ENCODE measurements at regions not wholly inside any gene's neighbourhood (a gene's known extent, or its start where the extent isn't known, plus 50 kb on each side); places are given as distances from the start of the nearest gene placed in this dataset.
A peak's percentile ranks its signal among the peaks of the same experiment; 100 is the strongest.

DNA sequence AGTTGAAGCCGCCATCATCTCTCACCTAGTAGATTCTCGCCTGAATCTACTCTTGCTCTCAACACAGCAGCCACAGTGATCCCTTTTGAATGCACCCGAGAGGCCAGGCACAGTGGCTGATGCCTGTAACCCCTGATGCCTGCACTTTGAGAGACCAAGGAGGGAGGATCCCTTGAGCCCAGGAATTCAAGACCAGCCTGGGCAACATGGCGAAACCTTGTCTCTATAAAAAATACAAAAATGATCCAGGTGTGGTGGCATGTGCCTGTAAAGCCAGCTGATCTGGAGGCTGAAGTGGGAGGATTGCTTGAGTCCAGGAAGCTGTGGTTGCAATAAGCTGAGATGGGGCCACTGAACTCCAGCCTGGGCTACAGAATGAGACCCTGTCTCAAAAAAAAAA lies 60.3 kb upstream of the EML4 start:
- no peak for TF ChIP-seq CTCF (IDR thresholded peaks at IDR 0.05)
- FAIRE-seq = no peak
- Histone ChIP-seq H3K27me3 (no peaks in the 10 kb centered on the region), H3K4me1 (no peaks in the 10 kb centered on the region), H3K27ac (no peak overlapping the region), H3K4me3 (no peak overlapping the region), H3K9me3 (no peaks in the 10 kb centered on the region), H3K36me3 (no peaks in the 10 kb centered on the region)
- WGBS, 2 donors = 94 to 96% methylated on average over 4 of the region's 4 CpGs
- no peak for ATAC-seq
- intact Hi-C loops (cut with DNase I) = no loop called here
- DNase-seq = no peak

DNA sequence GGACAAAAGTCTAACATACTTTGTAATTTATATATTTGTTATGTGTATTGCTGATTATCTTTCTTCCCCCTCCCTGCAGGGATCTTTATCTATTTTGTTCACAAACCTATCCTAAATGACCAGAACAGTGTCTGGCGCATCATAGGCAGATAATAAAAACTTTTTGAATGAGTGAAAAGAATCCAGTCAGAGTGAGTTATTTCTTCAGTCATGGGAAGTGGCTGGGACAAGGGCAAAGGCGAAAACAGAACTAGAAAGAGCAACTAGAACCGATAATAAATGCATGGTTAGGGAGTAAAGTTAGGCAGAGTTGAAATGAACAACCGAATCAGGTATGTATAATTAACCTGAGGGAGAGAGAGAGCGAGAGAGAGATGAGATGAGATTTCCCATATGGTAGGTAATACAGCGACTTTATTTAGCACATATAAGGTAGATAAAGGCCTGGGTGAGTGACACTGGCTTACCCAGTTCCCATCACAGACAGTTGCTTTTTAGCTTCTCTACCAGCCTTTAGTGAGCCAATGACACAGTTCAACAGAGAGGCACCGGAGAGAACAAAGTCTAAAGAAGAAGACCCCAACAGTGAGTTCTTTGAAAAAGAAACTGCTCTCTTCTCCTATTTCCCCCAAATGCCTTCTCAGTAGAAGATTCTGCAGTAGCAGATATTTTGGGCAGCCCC lies 59.1 kb upstream of the EML4 start:
- H3K4me3 ChIP-seq = no peak overlapping the region
- no peak for FAIRE-seq
- intact Hi-C loops (cut with DNase I) = no loop called here
- no peak overlapping the region for H3K27ac ChIP-seq
- no peaks in the 10 kb centered on the region for H3K27me3 ChIP-seq
- H3K4me1 ChIP-seq = no peaks in the 10 kb centered on the region
- no peak for DNase-seq
- no peak for ATAC-seq
- WGBS, 2 donors = 84 to 92% methylated on average over 7 of the region's 7 CpGs
- H3K9me3 ChIP-seq = no peaks in the 10 kb centered on the region
- no peak for TF ChIP-seq CTCF (IDR thresholded peaks at IDR 0.05)
- H3K36me3 ChIP-seq = no peaks in the 10 kb centered on the region

- Histone ChIP-seq H3K27ac (no peak overlapping the region), H3K36me3 (no peaks in the 10 kb centered on the region), H3K27me3 (no peaks in the 10 kb centered on the region), H3K9me3 (no peaks in the 10 kb centered on the region), H3K4me1 (no peaks in the 10 kb centered on the region), H3K4me3 (no peak overlapping the region)
- 63 to 66% methylated on average over 12 of the region's 12 CpGs for WGBS, 2 donors
- no peak for DNase-seq
- no peak for FAIRE-seq
- intact Hi-C loops (cut with DNase I) = no loop called here
- ATAC-seq = peak in 2 of 4 donors; percentile 29 to 44
- TF ChIP-seq CTCF (IDR thresholded peaks at IDR 0.05) = no peak
Measured at GRCh38 chr2:42110641-42111322, 58.4 kb upstream of the EML4 start.

DNA sequence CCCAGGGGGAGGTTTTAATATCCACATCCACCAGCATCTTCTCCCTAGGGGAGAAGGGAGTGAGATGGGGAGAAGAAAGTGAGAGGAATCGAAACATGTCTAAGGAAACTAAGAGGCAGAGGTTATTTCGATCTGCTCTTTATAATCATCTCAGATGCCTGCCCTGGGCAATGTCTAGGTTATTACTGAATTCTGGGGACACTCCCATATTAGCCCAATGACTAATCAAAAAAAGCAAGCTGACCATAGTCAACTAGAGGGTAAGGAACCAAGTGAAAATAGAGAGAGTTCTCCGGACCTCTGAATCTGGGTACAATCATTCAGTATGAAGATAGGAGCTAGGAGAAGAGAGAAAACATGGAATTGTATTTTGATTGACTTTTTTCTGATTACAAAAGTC lies 56.7 kb upstream of the EML4 start:
- H3K27ac ChIP-seq = no peak overlapping the region
- peaks cover 0 to 5% (median 5%) of the 10 kb centered on the region in 3 donors for H3K4me1 ChIP-seq
- 90 to 97% methylated on average over 3 of the region's 3 CpGs for WGBS, 2 donors
- no peaks in the 10 kb centered on the region for H3K9me3 ChIP-seq
- FAIRE-seq (no peak), DNase-seq (no peak), ATAC-seq (no peak)
- H3K27me3 ChIP-seq = no peaks in the 10 kb centered on the region
- intact Hi-C loops (cut with DNase I) = no loop called here
- no peak overlapping the region for H3K4me3 ChIP-seq
- no peak for TF ChIP-seq CTCF (IDR thresholded peaks at IDR 0.05)
- H3K36me3 ChIP-seq = no peaks in the 10 kb centered on the region

- 86 to 94% methylated on average over 6 of the region's 6 CpGs for WGBS, 2 donors
Measured at GRCh38 chr2:42113452-42113851, 55.7 kb upstream of the EML4 start.

More at GRCh38 chr2:42113452-42113851, 55.7 kb upstream of the EML4 start:
- no peak for ATAC-seq
- no peak for TF ChIP-seq CTCF (IDR thresholded peaks at IDR 0.05)
- DNase-seq = no peak
- H3K9me3 ChIP-seq = no peaks in the 10 kb centered on the region
- peaks cover 5 to 15% (median 10%) of the 10 kb centered on the region in 3 donors for H3K4me1 ChIP-seq
- intact Hi-C loops (cut with DNase I) = no loop called here
- no peak for FAIRE-seq
- no peak overlapping the region for H3K4me3 ChIP-seq
- no peak overlapping the region for H3K27ac ChIP-seq
- no peaks in the 10 kb centered on the region for H3K27me3 ChIP-seq
- H3K36me3 ChIP-seq = no peaks in the 10 kb centered on the region
